Transverse colon (tissue), 4 donors: ENCODE measurements at regions not wholly inside any gene's neighbourhood (a gene's known extent, or its start where the extent isn't known, plus 50 kb on each side); places are given as distances from the start of the nearest gene placed in this dataset.
A peak's percentile ranks its signal among the peaks of the same experiment; 100 is the strongest.

Experiments used
- DNase-seq: peaks from one replicate; pipeline ENCODE4 v3.0.0-alpha.2; 2019
- H3K27ac ChIP-seq, 4 donors: fragments of 200-600 bp; sonication (generic); 2 replicates each; pipeline ENCODE4 v1.5.1; 2016 to 2018; ENCODE audit warnings: inconsistent platforms in 4 of 4
- H3K27me3 ChIP-seq: fragments of 200-600 bp; sonication (generic); 2 replicates; pipeline ENCODE4 v1.5.1; 2017; ENCODE audit warnings: inconsistent platforms
- H3K36me3 ChIP-seq, 4 donors: fragments of 200-600 bp; sonication (generic); 2 replicates each; pipeline ENCODE4 v1.5.1; 2017 to 2019; ENCODE audit warnings: inconsistent platforms in 4 of 4
- H3K4me1 ChIP-seq, 4 donors: fragments of 200-600 bp; sonication (generic); 2 replicates each; pipeline ENCODE4 v1.5.1; 2017 to 2020; ENCODE audit warnings: inconsistent platforms in 4 of 4
- H3K4me3 ChIP-seq, 4 donors: fragments of 200-600 bp; sonication (generic); 1 replicate in 1 of 4; 2 replicates in 3 of 4; pipeline versions ENCODE4 v1.5.1 to v1.6.1; 2017 to 2019; ENCODE audit warnings: inconsistent platforms in 4 of 4
- H3K9me3 ChIP-seq, 2 donors: fragments of 200-600 bp; sonication (generic); 2 replicates each; pipeline ENCODE4 v1.5.1; 2017 to 2019; ENCODE audit warnings: inconsistent platforms in 2 of 2
- EP300 ChIP-seq: sonication (generic); formaldehyde crosslinking; IDR thresholded peaks from one replicate; pipeline ENCODE4 v1.6.1; 2017; ENCODE audit warnings: antibody characterized with exemption, low read depth
- POLR2A ChIP-seq: fragments of 450-650 bp; IDR thresholded peaks from one replicate; pipeline ENCODE4 v1.6.1; 2016; ENCODE audit warnings: antibody characterized with exemption, mild to moderate bottlenecking, moderate library complexity
- POLR2AphosphoS5 ChIP-seq, 3 donors: sonication (generic); formaldehyde crosslinking; IDR thresholded peaks; one replicate each; pipeline ENCODE4 v1.6.1; 2016; ENCODE audit warnings: antibody characterized with exemption in 3 of 3
- WGBS, 2 donors: methylation state at CpG; one replicate each; pipeline ENCODE4 v1.1.5; 2018; ENCODE audit warnings: low coverage in 1 of 2; 5-methylcytosine and 5-hydroxymethylcytosine counted together
- in situ Hi-C, 4 donors: fragments of 200-750 bp; cut with MboI; loops; one replicate each; pipeline versions ENCODE4 v1.15.0 to v1.15.1; 2017; ENCODE audit warnings: low sequenced_read_pairs in 3 of 4, low pct_ligation_motif_present in 1 of 4, low pct_unique_long_range_greater_than_20kb in 1 of 4
- intact Hi-C: fragments of 100-400 bp; cut with DNase I; formaldehyde crosslinking; loops from one replicate; pipeline ENCODE4 v1.15.1; 2023; ENCODE audit warnings: low total_unique reads
- TF ChIP-seq, protein P1 (sequence below), 5 experiments: fragments of 200-600 bp in 3 of 5; fragments of 450-650 bp in 2 of 5; sonication (generic) in 3 of 5; IDR thresholded peaks; 1 replicate in 2 of 5; 2 replicates in 3 of 5; pipeline ENCODE4 v1.5.1; 2016 to 2017; ENCODE audit warnings: antibody characterized with exemption in 5 of 5, inconsistent platforms in 3 of 5, mild to moderate bottlenecking in 2 of 5, moderate library complexity in 1 of 5

DNA sequence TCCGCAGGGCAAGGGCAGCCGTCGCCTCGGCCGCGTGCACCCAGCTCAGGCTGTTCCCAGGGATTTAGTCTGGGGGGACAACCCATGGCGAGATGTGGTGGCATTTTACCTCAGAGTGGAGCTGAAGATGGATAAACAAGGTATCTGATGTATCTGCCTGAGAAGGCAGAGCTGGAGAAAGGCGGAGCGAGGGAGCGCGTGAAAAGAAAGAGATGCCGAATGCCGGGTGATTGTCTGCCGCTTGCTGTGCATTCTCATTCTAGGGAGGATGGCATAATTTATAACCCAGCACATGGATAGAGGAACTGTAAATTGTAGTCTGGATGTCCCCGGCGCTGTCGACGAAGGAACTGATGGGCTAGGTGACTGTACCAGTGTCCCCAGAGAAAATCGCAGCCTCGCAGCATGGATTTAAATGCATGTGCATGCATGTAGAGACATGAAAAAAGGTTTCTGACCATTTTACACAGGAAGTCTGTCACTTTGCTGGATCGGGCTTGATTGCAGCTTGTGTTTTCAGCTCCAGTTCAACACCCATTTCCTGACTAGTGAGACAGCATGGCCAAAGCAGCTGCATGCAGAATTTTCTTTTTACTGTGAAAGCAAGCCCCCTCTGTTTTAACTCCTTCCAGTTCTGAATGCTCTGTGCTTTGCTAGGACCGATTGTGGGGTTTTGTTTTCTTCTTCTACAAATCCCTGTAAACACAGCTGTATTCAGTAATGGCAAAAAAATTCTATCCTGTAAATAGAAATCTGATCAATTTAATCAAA is 149.7 kb downstream of the PRL start:
- Histone ChIP-seq H3K4me1 (peaks cover 0 to 21% (median 9%) of the 10 kb centered on the region in 4 donors), H3K36me3 (no peaks in the 10 kb centered on the region), H3K9me3 (no peaks in the 10 kb centered on the region), H3K27me3 (no peaks in the 10 kb centered on the region), H3K27ac (peak overlapping the region in 1 of 4 donors; percentile 40), H3K4me3 (peak overlapping the region in 2 of 4 donors; percentile 22 to 28)
- intact Hi-C loops (no loop called here), in situ Hi-C loops (no loop called here)
- 63 to 68% methylated on average over 1 to 22 of the region's 22 CpGs for WGBS, 2 donors
- TF ChIP-seq, protein P1, sequence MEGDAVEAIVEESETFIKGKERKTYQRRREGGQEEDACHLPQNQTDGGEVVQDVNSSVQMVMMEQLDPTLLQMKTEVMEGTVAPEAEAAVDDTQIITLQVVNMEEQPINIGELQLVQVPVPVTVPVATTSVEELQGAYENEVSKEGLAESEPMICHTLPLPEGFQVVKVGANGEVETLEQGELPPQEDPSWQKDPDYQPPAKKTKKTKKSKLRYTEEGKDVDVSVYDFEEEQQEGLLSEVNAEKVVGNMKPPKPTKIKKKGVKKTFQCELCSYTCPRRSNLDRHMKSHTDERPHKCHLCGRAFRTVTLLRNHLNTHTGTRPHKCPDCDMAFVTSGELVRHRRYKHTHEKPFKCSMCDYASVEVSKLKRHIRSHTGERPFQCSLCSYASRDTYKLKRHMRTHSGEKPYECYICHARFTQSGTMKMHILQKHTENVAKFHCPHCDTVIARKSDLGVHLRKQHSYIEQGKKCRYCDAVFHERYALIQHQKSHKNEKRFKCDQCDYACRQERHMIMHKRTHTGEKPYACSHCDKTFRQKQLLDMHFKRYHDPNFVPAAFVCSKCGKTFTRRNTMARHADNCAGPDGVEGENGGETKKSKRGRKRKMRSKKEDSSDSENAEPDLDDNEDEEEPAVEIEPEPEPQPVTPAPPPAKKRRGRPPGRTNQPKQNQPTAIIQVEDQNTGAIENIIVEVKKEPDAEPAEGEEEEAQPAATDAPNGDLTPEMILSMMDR (IDR thresholded peaks at IDR 0.05) = no peak
- TF ChIP-seq POLR2AphosphoS5 (IDR thresholded peaks at IDR 0.05) = no peak
- TF ChIP-seq POLR2A = no peak
- no peak for TF ChIP-seq EP300
- no peak for DNase-seq

DNA sequence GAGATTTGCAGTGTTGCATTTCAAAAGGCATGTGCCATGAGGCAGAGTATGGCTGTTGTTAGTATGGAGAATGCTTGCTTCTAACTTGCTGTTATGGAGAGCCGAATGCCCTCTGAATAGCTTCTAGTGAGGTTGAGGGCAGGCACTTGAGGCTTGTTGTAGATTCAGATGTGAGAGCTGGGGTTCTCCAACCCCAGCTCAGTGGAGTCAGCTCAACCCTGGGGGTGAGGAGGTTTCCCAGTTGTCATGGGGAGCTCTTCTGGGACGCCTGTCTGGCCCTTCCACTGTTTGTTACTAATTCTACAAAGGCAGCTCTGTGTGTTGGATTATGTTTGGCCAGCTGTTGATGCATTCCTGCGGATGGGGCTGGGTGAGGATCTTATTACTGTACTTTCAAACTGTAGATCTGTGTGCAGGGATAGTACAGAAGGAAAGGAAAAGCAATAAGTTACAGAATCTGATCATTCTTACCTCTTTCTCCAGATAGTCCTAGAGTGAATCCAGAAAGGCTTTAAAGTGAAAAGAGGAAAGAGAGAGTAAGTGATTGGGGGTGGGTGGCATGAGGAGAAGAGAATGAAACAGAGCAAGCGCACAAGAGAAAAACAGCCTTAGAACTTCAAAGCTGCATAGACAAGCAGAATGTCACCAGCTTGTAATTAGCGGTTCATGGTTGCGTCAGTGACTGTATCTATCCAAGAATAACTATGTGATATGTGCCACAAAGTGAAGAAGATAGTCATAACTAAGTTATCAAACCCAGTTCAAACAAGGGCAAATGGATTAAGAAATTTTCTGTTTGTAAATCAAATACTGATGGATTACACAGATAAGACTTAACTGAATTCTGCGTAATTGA is 148.7 kb downstream of the PRL start:
- H3K27me3 ChIP-seq = no peaks in the 10 kb centered on the region
- peaks cover 0 to 21% (median 9%) of the 10 kb centered on the region in 4 donors for H3K4me1 ChIP-seq
- no peaks in the 10 kb centered on the region for H3K9me3 ChIP-seq
- in situ Hi-C loops = no loop called here
- peak overlapping the region in 2 of 4 donors; percentile 40 to 44 for H3K27ac ChIP-seq
- intact Hi-C loops = no loop called here
- TF ChIP-seq POLR2AphosphoS5 (IDR thresholded peaks at IDR 0.05) (peak in 1 of 3 donors; percentile 17), POLR2A (no peak)
- peak overlapping the region in 1 of 4 donors; percentile 6 for H3K4me3 ChIP-seq
- no peak for DNase-seq
- WGBS, 2 donors = 30 to 33% methylated on average over 2 to 7 of the region's 7 CpGs
- H3K36me3 ChIP-seq = no peaks in the 10 kb centered on the region

DNA sequence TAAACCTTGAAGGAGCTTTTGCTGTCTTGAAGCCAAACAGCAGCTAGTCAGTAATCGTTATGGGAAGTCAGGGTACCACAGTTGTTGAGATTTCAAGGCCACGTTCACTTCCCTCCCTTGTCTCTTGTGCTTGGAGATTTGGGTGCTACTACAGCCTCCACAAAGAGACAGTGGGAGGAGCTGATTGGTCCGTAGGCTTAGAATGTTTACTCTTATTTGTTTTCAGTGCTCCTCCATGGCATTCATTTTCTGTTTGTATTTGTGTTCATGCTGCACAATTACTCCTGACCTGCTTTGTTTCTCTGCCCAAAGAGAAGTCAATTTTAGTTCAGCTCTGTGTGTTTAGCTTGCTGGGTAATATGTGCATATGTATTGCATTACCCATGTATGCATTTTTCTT is 147.7 kb downstream of the PRL start:
- in situ Hi-C loops (no loop called here), intact Hi-C loops (no loop called here)
- Histone ChIP-seq H3K27me3 (no peaks in the 10 kb centered on the region), H3K4me1 (peaks cover 0 to 21% (median 9%) of the 10 kb centered on the region in 4 donors), H3K4me3 (no peak overlapping the region), H3K9me3 (no peaks in the 10 kb centered on the region), H3K27ac (peak overlapping the region in 2 of 4 donors; percentile 6 to 40), H3K36me3 (no peaks in the 10 kb centered on the region)
- TF ChIP-seq POLR2A (no peak), POLR2AphosphoS5 (IDR thresholded peaks at IDR 0.05) (no peak), EP300 (no peak)
- TF ChIP-seq, protein P1 (IDR thresholded peaks at IDR 0.05) = no peak
- WGBS, 2 donors = 8 to 37% methylated on average over 2 to 3 of the region's 3 CpGs
- no peak for DNase-seq

DNA sequence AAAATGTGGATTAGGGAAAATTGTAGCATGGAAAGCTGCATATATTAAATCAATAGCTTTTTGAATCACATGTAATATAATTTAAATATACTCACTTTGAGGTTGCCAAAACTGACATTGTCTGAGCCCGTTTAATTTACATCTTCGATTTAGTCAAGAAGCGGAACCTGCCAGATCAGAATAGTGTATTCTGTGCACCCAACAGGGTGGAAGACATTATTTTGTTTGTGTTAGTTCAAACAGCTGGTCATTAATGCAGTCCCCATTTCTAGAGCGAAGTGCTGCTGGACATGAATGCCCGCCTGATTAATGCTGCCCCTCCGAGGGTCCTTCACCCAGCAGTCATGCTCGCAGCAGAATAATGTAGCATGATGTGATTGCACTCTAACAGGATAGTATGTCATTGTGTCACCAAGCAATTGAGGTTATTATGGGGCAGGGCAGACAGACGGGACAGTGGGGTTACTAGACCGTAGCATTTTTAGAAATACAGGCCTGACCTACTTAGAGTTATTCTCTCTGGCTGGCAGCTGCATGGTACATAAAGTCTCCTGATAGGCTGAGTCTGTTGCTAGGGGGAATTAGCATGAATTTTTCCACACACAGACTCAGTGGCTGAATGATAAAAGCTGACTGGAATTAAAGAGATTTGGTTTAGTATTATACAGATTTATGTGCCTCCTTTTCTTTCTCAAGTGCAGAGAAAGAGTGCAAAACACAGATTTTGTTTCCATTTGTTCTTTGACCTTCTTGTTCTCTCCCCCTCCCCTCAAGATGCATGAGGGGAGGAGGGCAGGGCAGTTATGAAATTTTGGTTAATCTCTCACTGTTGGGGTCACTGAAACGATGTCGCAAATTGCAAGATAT is 147.1 kb downstream of the PRL start:
- 75 to 85% methylated on average over 6 to 11 of the region's 11 CpGs for WGBS, 2 donors
- Histone ChIP-seq H3K27ac (peak overlapping the region in 1 of 4 donors; percentile 34), H3K4me1 (peaks cover 0 to 21% (median 9%) of the 10 kb centered on the region in 4 donors), H3K4me3 (no peak overlapping the region), H3K9me3 (no peaks in the 10 kb centered on the region), H3K27me3 (no peaks in the 10 kb centered on the region), H3K36me3 (no peaks in the 10 kb centered on the region)
- no peak for DNase-seq
- TF ChIP-seq POLR2AphosphoS5 (IDR thresholded peaks at IDR 0.05) (no peak), EP300 (no peak), POLR2A (no peak)
- TF ChIP-seq, protein P1 (IDR thresholded peaks at IDR 0.05) = no peak
- intact Hi-C loops = no loop called here
- in situ Hi-C loops = no loop called here
